ENCODE measurements at regions not wholly inside any gene's neighbourhood (a gene's known extent, or its start where the extent isn't known, plus 50 kb on each side); places are given as distances from the start of the nearest gene placed in this dataset.

GRCh38 chr6:166005944-166006899 lies 161.4 kb downstream of the TBXT start:
- Histone ChIP-seq H3K27ac (ENCODE audit: low read length) (no peak overlapping the region), H2AFZ (ENCODE audit: low read depth, low read length) (no peak overlapping the region), H3K4me1 (ENCODE audit: low read length) (no peaks in the 10 kb centered on the region), H3K9me3 (ENCODE audit: insufficient read depth, low read length) (no peaks in the 10 kb centered on the region), H4K20me1 (ENCODE audit: insufficient read depth, low read length) (no peaks in the 10 kb centered on the region), H3K4me3 (ENCODE audit: low read length) (no peak overlapping the region), H3K4me2 (ENCODE audit: low read length) (no peak overlapping the region), H3K36me3 (replicated peaks; ENCODE audit: low read depth, low read length) (no peaks in the 10 kb centered on the region), H3K27me3 (ENCODE audit: low read depth, low read length) (no peaks in the 10 kb centered on the region; the same call in 1 of the 2 replicates), H3K9ac (ENCODE audit: low read length) (no peak overlapping the region), H3K79me2 (ENCODE audit: low read length) (no peaks in the 10 kb centered on the region)
- TF ChIP-seq CTCF (IDR thresholded peaks at IDR 0.05; ENCODE audit: low read depth, low read length) (no peak), EZH2phosphoT487 (IDR thresholded peaks at IDR 0.05; ENCODE audit: low read depth) (no peak)

GRCh38 chr6:166005401-166005943 lies 162.2 kb downstream of the TBXT start:
- no peaks in the 10 kb centered on the region for H3K4me1 ChIP-seq (ENCODE audit: low read length)
- no peak for TF ChIP-seq EZH2phosphoT487 (IDR thresholded peaks at IDR 0.05; ENCODE audit: low read depth)
- no peak overlapping the region for H3K9ac ChIP-seq (ENCODE audit: low read length)
- H3K27ac ChIP-seq (ENCODE audit: low read length) = no peak overlapping the region
- no peaks in the 10 kb centered on the region for H3K9me3 ChIP-seq (ENCODE audit: insufficient read depth, low read length)
- no peak overlapping the region for H2AFZ ChIP-seq (ENCODE audit: low read depth, low read length)
- H4K20me1 ChIP-seq (ENCODE audit: insufficient read depth, low read length) = no peaks in the 10 kb centered on the region
- no peaks in the 10 kb centered on the region for H3K79me2 ChIP-seq (ENCODE audit: low read length)
- no peak overlapping the region for H3K4me2 ChIP-seq (ENCODE audit: low read length)
- no peaks in the 10 kb centered on the region; the same call in 1 of the 2 replicates for H3K27me3 ChIP-seq (ENCODE audit: low read depth, low read length)
- H3K4me3 ChIP-seq (ENCODE audit: low read length) = no peak overlapping the region
- no peaks in the 10 kb centered on the region for H3K36me3 ChIP-seq (replicated peaks; ENCODE audit: low read depth, low read length)

DNA sequence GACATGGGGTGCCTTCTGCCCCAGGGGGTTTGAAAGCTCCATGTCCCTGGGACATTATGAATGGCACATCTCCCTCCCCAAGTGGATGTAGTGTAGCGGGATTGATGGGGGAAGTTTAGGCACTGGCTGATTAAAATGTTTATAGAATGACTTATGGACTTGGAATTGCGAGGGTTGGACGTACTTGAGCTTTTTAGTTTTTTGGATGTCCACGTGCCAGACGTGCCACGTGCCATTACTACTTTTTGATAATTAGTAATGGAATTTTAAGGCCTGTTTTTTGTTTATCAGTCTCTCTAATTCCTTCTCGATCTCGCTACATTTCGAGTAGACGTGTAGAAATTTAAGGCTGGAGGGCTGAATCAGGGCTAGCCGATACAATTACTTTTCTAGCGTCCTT lies 162.8 kb downstream of the TBXT start:
- H4K20me1 ChIP-seq (ENCODE audit: insufficient read depth, low read length) = no peaks in the 10 kb centered on the region
- TF ChIP-seq EZH2phosphoT487 (IDR thresholded peaks at IDR 0.05; ENCODE audit: low read depth) (no peak), CTCF (IDR thresholded peaks at IDR 0.05; ENCODE audit: low read depth, low read length) (no peak)
- no peak overlapping the region for H3K4me2 ChIP-seq (ENCODE audit: low read length)
- H3K4me1 ChIP-seq (ENCODE audit: low read length) = no peaks in the 10 kb centered on the region
- no peaks in the 10 kb centered on the region for H3K79me2 ChIP-seq (ENCODE audit: low read length)
- H3K4me3 ChIP-seq (ENCODE audit: low read length) = no peak overlapping the region
- no peaks in the 10 kb centered on the region; the same call in 1 of the 2 replicates for H3K27me3 ChIP-seq (ENCODE audit: low read depth, low read length)
- H3K9me3 ChIP-seq (ENCODE audit: insufficient read depth, low read length) = no peaks in the 10 kb centered on the region
- no peak overlapping the region for H3K27ac ChIP-seq (ENCODE audit: low read length)
- no peak overlapping the region for H2AFZ ChIP-seq (ENCODE audit: low read depth, low read length)
- H3K36me3 ChIP-seq (replicated peaks; ENCODE audit: low read depth, low read length) = no peaks in the 10 kb centered on the region
- no peak overlapping the region for H3K9ac ChIP-seq (ENCODE audit: low read length)

GRCh38 chr6:166004471-166004870 lies 163.2 kb downstream of the TBXT start:
- no peaks in the 10 kb centered on the region for H3K79me2 ChIP-seq (ENCODE audit: low read length)
- no peaks in the 10 kb centered on the region for H3K36me3 ChIP-seq (replicated peaks; ENCODE audit: low read depth, low read length)
- H3K4me3 ChIP-seq (ENCODE audit: low read length) = no peak overlapping the region
- no peaks in the 10 kb centered on the region for H4K20me1 ChIP-seq (ENCODE audit: insufficient read depth, low read length)
- H3K27me3 ChIP-seq (ENCODE audit: low read depth, low read length) = no peaks in the 10 kb centered on the region; the same call in 1 of the 2 replicates
- TF ChIP-seq EZH2phosphoT487 (IDR thresholded peaks at IDR 0.05; ENCODE audit: low read depth) = no peak
- TF ChIP-seq CTCF (IDR thresholded peaks at IDR 0.05; ENCODE audit: low read depth, low read length) = no peak
- no peak overlapping the region for H2AFZ ChIP-seq (ENCODE audit: low read depth, low read length)
- no peaks in the 10 kb centered on the region for H3K9me3 ChIP-seq (ENCODE audit: insufficient read depth, low read length)
- H3K4me2 ChIP-seq (ENCODE audit: low read length) = no peak overlapping the region
- H3K4me1 ChIP-seq (ENCODE audit: low read length) = no peaks in the 10 kb centered on the region
- no peak overlapping the region for H3K9ac ChIP-seq (ENCODE audit: low read length)
- H3K27ac ChIP-seq (ENCODE audit: low read length) = no peak overlapping the region

Measured in OCI-LY3 (cell line).